ENCODE measurements at regions not wholly inside any gene's neighbourhood (a gene's known extent, or its start where the extent isn't known, plus 50 kb on each side); places are given as distances from the start of the nearest gene placed in this dataset.

DNA sequence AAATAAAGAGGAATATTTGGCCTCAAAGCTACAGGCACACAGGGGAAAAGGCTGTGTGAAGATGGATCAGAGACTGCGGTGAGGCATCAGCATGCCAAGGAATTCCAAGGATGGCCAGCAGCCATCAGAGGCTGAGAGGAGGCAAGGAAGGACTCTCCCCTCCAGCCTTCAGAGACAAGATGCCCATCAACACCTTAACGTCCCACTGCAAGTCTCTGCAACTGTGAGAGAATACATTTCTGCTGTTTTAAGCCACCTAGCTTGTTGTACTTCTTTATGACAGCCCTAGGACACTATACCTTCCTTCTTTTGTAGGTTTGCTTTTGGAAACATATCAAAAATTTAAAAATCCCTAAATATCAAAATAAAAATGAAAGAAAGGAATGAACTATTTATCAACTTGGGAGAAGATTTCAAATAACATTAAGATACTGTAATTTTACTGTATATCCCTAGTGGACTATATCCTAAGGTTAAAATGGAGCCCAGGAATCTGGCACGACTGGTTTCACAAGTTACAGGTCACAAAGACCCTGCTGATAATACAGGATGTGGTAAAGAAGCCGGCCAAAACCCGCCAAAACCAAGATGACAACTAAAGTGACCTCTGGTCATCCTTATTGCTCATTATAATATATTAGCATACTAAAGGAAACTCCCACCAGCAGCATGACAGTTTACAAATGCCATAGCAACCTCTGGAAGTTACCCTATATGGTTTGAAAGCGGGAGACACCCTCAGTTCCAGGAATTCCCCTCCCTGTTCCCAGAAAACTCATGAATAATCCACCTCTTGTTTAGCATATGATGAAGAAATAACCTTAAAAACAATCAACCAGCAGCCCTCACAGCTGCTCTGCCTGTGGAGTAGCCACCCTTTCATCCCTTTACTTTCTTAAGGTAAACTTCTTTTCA, 185.2 kb downstream of the AVL9 start:
- Mint-ChIP-seq H3K27me3 (ENCODE audit: low read depth) (no peaks in the 10 kb centered on the region), H3K9me3 (ENCODE audit: low read depth) (no peaks in the 10 kb centered on the region), H3K36me3 (ENCODE audit: low read depth) (no peaks in the 10 kb centered on the region), H3K4me1 (ENCODE audit: low read depth) (no peaks in the 10 kb centered on the region), H3K4me3 (ENCODE audit: unreplicated experiment) (no peak overlapping the region), H3K27ac (ENCODE audit: unreplicated experiment) (no peak overlapping the region)
- no peak for DNase-seq (ENCODE audit: low spot score)
- TF ChIP-seq, protein P1, sequence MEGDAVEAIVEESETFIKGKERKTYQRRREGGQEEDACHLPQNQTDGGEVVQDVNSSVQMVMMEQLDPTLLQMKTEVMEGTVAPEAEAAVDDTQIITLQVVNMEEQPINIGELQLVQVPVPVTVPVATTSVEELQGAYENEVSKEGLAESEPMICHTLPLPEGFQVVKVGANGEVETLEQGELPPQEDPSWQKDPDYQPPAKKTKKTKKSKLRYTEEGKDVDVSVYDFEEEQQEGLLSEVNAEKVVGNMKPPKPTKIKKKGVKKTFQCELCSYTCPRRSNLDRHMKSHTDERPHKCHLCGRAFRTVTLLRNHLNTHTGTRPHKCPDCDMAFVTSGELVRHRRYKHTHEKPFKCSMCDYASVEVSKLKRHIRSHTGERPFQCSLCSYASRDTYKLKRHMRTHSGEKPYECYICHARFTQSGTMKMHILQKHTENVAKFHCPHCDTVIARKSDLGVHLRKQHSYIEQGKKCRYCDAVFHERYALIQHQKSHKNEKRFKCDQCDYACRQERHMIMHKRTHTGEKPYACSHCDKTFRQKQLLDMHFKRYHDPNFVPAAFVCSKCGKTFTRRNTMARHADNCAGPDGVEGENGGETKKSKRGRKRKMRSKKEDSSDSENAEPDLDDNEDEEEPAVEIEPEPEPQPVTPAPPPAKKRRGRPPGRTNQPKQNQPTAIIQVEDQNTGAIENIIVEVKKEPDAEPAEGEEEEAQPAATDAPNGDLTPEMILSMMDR (IDR thresholded peaks at IDR 0.05) = no peak

DNA sequence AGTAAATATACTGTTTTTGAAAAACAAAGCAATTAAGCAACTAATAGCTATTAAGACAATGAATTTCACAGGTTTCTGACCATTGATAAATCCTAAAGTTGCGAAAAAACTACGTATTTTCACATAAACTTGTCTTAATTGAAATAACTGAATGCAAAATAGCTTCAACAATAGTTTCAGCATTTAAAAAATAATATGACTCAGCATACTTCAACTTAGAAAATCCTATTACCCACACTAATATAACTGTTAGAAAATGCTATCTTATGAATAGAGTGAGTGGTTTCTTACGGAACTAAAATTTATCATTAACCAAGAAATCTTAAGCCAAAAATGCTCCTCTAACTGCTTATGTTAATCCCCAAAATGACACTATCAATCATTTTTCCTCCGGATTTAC, 183.9 kb downstream of the AVL9 start:
- DNase-seq (ENCODE audit: low spot score) = no peak
- Mint-ChIP-seq H3K36me3 (ENCODE audit: low read depth) (no peaks in the 10 kb centered on the region), H3K4me1 (ENCODE audit: low read depth) (no peaks in the 10 kb centered on the region), H3K27me3 (ENCODE audit: low read depth) (no peaks in the 10 kb centered on the region), H3K4me3 (ENCODE audit: unreplicated experiment) (no peak overlapping the region), H3K9me3 (ENCODE audit: low read depth) (no peaks in the 10 kb centered on the region), H3K27ac (ENCODE audit: unreplicated experiment) (no peak overlapping the region)
- TF ChIP-seq, protein P1 (IDR thresholded peaks at IDR 0.05) = no peak

DNA sequence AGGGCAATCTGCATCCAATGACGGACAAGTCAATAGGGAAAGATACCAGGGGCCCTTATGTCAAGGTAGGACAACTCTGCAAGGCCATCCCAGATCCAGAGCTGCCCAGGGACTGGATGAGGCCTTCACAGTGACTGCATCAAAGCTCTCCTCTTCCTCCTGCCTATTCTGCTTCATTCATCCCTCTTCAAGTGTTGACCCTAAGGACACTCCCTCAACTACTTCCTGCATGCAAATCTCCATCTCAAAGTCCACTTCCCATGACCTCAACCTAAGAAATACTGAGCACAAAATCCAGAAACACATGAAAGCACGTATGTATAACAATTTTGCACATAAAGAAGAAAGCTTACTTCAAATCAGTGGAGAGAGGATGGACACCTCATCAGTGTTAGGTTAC, 182.3 kb downstream of the AVL9 start:
- no peaks in the 10 kb centered on the region for H3K36me3 Mint-ChIP-seq (ENCODE audit: low read depth)
- H3K4me1 Mint-ChIP-seq (ENCODE audit: low read depth) = no peaks in the 10 kb centered on the region
- no peaks in the 10 kb centered on the region for H3K9me3 Mint-ChIP-seq (ENCODE audit: low read depth)
- DNase-seq (ENCODE audit: low spot score) = no peak
- no peak overlapping the region for H3K27ac Mint-ChIP-seq (ENCODE audit: unreplicated experiment)
- H3K4me3 Mint-ChIP-seq (ENCODE audit: unreplicated experiment) = no peak overlapping the region
- no peaks in the 10 kb centered on the region for H3K27me3 Mint-ChIP-seq (ENCODE audit: low read depth)
- TF ChIP-seq, protein P1 (IDR thresholded peaks at IDR 0.05) = no peak

GRCh38 chr7:32676249-32676941, 181.1 kb downstream of the AVL9 start:
- no peaks in the 10 kb centered on the region for H3K4me1 Mint-ChIP-seq (ENCODE audit: low read depth)
- no peaks in the 10 kb centered on the region for H3K36me3 Mint-ChIP-seq (ENCODE audit: low read depth)
- H3K9me3 Mint-ChIP-seq (ENCODE audit: low read depth) = no peaks in the 10 kb centered on the region
- TF ChIP-seq, protein P1 (IDR thresholded peaks at IDR 0.05) = no peak
- DNase-seq (ENCODE audit: low spot score) = no peak
- no peak overlapping the region for H3K27ac Mint-ChIP-seq (ENCODE audit: unreplicated experiment)
- H3K4me3 Mint-ChIP-seq (ENCODE audit: unreplicated experiment) = no peak overlapping the region
- no peaks in the 10 kb centered on the region for H3K27me3 Mint-ChIP-seq (ENCODE audit: low read depth)

- H3K9me3 Mint-ChIP-seq (ENCODE audit: low read depth) = peaks cover 3% of the 10 kb centered on the region
- no peaks in the 10 kb centered on the region for H3K27me3 Mint-ChIP-seq (ENCODE audit: low read depth)
- no peak overlapping the region for H3K4me3 Mint-ChIP-seq (ENCODE audit: unreplicated experiment)
- TF ChIP-seq, protein P1 (IDR thresholded peaks at IDR 0.05) = no peak
- peaks cover 23% of the 10 kb centered on the region for H3K4me1 Mint-ChIP-seq (ENCODE audit: low read depth)
- no peak overlapping the region for H3K27ac Mint-ChIP-seq (ENCODE audit: unreplicated experiment)
- DNase-seq (ENCODE audit: low spot score) = no peak
- H3K36me3 Mint-ChIP-seq (ENCODE audit: low read depth) = no peaks in the 10 kb centered on the region
Observed at GRCh38 chr7:32673275-32673983, 178.1 kb downstream of the AVL9 start.
